ENCODE measurements at regions not wholly inside any gene's neighbourhood (a gene's known extent, or its start where the extent isn't known, plus 50 kb on each side); places are given as distances from the start of the nearest gene placed in this dataset.
A peak's percentile ranks its signal among the peaks of the same experiment; 100 is the strongest.

DNA sequence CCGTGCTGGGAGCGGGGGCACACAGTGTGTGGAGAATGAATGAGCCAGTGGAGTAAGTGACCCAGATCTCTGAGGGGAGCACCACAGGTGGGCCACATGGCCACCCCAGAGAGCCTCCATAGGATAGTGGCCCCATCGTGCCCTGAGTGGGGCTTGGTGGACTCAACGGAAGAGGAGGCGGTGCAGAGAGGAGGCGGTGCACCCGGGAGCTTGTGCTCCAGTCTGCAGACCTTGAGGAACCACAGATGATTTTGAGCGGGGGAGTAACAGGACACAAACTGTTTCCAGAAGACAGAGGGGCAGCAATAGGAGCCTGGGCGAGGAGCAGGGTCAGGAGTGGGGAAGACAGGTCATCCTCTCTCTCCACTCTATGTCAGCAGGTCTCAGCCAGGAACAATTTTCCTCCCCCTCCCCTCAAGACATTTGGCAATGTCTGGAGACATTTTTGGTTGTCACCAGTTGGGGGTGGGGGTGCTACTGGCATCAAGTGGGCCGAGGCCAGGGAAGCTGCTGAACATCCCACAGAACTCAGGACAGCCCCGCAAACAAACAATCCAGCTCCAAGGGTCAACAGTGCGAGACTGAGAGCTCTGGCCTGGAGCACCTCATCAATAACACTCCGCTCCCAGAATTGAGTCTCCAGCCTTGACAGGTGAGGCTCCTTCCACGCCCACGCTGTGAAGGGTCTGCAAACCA, 182.2 kb downstream of the USP12 start:
- no peak for DNase-seq

DNA sequence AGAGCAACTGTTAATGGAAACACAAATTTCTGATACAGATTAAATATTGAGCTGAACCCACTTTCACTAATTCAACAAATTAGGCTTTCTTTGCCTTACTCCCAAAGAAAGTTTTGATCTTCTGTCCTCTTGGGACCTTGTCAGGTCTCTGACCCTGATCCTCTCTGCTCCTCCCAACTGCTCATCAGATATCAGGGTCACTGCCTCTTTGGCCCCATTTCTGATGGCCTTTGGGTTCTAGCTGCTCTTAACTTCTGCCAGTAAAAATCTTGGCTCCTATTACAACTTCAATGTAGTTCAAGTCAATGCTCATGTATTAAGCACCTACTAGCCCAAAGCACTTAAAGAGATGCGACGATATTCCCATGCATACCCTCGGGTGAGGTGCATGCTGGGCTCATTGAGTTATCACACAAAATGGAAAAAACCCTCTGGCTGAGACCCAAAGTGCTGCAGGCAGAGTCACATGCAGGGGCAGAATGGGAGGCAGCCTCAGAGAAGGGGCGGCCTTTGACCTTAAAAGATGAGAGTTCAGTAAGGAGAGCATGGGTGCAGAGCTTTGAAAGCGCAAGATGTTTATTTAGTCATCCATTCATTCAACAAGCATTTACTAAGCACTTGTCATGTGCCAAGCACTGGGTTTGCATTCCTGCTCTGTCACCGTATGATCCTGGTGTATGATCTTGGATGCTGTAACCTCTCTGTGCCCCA, 183.4 kb downstream of the USP12 start:
- DNase-seq = no peak

DNA sequence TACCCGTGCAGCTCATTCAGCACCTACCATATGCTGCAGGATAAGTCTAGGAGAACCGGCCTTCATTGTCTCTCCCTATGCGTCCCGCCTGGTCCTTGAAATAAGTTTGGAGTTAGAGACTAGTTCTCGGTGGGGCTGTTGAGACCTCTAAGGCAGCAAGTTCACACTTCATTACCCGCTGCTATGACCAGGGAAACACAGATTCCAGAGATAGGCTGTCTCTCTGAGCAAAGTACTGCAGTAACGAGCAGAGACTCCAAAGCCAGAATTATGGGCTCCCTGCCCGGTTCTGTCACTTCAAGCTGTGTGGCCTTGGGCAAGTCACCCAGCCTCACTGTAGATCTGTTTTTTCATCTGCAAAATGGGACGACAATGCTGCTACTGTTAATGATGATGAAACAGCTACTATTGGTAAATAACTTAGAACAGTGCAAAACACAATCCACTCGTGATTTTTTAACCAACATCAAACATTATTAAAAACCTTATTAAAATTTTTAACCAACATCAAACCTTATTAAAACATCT, 184.1 kb downstream of the USP12 start:
- no peak for DNase-seq

GRCh38 chr13:26985285-26985878, 186.2 kb downstream of the USP12 start:
- DNase-seq = peak; percentile 64

GRCh38 chr13:26984337-26984736, 187.3 kb downstream of the USP12 start:
- DNase-seq = no peak

DNA sequence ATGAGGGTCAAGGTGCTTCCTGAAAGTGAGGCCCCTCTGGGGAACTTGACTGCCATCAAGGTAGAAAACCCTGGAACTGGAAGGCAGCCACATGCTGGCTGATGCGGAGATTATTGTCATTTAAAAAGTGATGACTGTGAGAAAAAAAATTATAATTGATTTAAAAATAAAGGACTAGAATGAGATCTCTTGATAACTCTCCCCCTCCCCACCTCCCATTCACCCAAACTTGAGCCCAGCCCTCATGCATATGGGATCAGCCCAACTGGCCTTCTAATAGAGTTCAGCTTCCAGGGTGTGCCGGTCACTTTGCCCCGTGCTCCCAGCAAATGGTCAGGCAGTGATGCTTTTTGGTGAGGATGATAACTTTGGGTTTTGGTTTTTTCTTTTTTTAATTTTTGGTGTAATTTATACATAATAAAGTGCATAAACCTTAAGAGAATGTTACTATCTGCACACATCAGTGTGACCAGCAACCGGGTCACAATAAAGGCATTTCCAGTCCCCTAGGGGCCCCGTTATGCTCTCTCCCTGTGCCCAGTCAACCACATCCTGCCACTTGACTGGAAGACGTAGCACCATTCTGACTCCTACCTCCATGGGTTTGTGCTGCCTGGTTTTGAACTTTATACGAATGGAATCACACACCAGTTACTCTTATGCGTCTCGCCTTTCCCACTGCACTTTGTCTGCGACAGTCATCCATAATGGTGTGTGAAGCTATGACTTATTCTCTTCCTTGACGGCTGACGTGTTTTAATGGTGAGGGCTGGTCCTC, 187.9 kb downstream of the USP12 start:
- DNase-seq = no peak

DNA sequence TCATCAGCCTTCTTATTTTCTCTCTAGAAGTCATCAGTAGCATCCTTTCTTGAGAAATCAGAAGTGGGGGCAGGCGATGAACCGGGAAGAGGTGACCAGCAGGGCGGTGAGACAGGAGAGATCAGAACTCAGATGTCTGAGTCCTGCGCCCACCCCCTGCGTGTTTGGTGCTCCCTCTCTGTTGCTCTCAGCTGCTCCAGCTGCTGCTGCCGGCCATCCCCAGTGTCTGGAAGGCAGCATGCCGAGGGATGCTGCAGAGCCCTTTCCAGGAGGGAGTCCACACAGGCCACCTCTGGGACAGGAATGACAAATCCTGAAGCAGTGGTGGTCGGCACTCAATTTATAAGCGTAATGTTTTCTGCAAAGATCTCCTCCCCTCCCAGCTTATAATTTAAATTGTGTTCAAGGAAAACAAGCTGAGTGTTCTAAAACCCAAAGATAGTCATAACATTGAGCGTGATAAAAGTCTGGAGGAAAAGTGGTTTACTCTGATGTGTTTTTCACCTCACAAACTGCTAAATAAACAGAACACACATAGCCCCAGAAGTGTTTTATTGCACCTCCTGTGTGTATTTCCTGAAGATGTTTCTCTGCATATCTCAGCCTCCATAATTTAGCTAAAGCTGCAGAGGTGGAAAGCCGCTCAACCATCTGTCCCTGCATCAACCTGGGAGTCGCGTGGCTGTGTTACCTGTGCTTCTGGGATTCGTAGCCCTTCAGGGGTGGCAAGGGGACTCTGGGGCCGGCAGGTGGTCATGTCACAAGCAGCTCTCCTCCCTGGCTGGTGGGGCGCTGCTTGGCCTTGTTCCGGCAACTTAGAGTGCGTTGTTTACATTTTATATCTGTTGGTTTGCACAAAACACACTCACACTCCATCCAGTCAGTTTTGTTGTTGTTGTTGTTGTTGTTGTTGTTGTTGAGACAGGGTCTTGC, 191.2 kb downstream of the USP12 start:
- no peak for DNase-seq

DNA sequence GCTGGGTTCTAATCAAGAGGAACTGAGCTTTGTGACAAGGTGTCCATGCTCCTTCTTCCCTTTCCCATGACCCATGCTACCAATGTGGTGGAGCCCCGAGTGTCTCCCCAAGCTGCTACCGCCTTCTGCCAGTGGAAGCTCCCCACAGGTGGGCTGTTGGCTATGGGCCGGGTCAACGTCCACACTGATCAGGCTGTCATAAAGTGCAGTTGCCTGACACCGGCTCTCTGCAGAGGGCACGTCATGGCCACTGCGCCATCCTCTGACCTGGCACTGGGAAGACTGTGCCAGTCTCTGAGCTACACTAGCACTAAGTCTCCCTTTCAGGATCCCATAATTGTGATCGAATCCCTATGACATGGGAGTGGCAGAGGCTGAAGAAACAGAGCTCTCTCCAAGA, 192.3 kb downstream of the USP12 start:
- DNase-seq = no peak

DNA sequence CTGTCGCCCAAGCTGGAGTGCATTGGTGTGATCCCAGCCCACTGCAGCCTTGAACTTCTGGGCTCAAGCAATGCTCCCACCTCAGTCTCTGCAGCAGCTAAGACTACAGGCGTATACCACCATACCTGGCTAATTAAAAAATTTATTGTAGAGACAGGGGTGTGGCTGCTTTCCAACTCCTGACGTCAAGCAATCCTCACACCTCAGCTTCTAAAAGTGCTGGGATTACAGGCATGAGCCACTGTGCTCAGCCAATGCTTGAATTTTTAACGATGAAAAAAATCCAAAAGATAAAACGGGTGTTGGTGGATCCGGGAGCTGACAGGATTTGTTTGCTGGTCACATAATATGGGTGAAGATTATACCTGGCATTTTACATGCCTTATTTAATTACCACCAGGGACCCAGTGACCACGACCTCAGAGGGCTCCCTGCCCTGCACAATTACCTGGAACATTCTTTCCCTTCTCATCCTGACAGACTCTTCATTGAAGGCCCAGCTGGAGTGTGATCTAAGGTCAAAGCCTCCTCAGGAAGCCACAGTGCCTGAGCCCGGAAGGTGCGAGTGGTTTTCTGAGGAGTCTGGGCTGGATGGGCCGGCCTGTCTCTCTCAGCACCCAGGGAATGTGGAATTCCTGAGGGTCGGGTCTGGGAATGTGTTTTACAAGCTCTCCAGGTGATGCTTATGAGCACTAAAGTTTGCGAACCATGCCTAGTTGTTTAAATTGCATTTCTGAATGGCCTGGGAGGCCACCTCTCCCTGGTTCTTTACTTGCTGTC, 193.3 kb downstream of the USP12 start:
- DNase-seq = no peak

- DNase-seq = no peak
These were observed 194.1 kb downstream of the USP12 start for GRCh38 chr13:26977541-26977940.

DNA sequence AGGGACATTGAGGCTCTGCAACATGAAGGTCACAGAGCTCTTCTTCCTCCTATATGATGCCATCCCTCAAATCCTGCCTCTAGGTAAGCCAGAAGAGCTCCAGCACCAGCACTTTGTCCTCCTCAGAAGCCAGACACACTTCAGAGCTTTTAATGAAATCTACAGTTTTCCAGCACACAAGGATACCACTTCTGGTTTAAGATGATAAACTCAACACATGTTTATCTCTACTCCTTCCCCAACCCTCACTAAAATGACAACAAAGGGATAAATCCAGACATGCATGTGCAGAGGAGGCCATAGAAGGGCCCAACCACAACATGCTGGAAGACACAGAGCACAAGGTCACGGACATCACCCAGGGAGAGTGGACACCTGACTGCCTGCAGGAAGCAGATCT, 195.3 kb downstream of the USP12 start:
- no peak for DNase-seq

DNA sequence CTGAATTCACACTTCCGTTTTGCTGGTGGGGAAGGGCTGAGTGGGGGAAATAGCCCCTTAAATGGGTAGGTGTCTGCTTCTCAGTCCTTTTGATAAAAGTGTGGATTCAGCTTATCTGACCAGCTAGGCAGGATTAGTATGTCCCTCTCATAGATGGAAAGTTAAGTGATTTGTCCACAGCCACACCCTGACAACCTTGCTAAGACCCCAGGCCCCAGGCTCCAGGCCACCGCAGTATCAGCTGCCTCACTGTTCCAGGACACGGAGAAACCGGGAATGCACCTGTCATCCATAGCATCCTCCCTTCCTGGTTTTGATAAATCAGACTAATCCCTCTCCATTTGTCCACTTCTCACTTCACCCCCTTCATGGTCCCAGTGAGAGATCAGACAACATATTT, 197.7 kb downstream of the USP12 start:
- DNase-seq = no peak

DNA sequence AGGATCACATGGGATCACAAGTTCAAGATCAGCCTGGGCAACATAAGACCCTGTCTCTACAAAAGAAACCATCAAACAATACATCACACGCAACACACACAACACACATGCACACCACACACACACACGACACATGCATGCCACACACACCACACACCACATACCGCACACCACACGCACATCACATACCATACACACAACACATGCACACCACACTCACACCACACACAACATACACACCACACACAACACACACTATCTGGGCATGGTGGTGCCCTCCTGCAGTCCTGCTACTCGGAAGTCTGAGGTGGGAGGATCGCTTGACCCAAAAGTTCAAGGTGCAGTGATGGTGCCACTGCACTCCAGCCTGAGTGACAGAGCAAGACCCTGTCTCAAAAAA, 198.3 kb downstream of the USP12 start:
- DNase-seq = no peak

DNA sequence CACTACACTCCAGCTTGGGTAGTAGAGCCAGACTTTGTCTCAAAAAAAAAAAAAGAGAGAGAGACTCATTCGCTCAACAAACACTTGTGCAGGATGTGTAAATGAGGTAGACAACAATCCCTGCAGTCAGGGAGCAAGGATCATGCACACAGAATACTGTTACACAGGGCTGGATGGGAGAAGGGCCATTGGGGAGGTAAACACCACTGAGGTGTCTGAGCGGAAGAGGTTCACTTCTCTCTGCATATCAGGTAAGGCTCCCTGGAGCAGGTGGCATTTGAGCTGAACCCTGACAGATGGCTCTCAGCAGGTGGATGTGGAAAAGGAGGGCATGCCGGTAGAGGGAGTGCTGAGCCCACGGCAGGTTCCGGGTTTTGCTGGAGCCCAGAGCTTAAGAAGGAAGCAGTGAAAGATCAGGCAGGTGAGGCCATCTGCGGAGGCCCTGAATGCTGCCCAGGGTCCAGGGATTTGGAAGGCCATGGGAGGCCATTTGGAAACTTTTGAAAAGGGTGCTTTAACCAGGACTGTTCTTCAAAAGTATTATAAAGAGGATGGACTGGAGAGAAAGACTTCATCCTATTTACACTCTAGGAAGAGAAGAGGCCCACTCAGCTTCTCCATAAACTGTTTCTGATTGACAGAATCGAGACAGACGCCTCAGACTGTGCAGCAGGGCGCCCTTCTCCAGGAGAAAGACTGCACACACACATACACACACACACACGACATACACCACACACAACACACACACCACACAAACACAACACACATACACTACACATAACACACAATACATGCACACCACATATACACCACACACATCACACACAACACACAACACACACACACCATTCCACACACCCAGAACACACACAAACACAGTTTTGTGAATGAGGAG, 199.4 kb downstream of the USP12 start:
- DNase-seq = no peak

- DNase-seq = no peak
These were observed 202.9 kb downstream of the USP12 start for GRCh38 chr13:26968431-26969341.

- DNase-seq = no peak
These were observed 204.2 kb downstream of the USP12 start for GRCh38 chr13:26967119-26968038.

GRCh38 chr13:26966701-26967080, 204.9 kb downstream of the USP12 start:
- DNase-seq = no peak
